ENCODE measurements at regions not wholly inside any gene's neighbourhood (a gene's known extent, or its start where the extent isn't known, plus 50 kb on each side); places are given as distances from the start of the nearest gene placed in this dataset.

DNA sequence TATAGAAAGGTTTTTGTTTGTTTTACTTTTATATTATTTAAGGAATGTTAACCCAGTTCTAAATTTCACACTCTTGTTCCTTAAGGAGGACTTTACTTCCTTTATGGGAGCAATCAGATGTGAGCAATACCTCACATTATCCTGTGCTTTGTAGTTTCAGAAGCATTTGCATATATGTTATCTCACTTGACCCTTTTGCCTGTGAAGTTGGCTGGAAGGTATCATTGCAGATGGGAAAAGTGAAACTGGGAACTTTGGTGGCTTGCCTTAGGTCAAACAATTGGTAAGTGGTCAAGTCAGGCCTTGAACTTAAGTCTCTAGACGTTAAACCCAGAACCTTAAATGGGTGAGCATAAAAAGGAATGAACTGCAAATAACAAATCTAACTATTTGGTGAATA lies 90.6 kb downstream of the AREG start:
- TF ChIP-seq, protein P1, sequence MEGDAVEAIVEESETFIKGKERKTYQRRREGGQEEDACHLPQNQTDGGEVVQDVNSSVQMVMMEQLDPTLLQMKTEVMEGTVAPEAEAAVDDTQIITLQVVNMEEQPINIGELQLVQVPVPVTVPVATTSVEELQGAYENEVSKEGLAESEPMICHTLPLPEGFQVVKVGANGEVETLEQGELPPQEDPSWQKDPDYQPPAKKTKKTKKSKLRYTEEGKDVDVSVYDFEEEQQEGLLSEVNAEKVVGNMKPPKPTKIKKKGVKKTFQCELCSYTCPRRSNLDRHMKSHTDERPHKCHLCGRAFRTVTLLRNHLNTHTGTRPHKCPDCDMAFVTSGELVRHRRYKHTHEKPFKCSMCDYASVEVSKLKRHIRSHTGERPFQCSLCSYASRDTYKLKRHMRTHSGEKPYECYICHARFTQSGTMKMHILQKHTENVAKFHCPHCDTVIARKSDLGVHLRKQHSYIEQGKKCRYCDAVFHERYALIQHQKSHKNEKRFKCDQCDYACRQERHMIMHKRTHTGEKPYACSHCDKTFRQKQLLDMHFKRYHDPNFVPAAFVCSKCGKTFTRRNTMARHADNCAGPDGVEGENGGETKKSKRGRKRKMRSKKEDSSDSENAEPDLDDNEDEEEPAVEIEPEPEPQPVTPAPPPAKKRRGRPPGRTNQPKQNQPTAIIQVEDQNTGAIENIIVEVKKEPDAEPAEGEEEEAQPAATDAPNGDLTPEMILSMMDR (conservative IDR thresholded peaks at IDR 0.05; ENCODE audit: low read length): no peak
- no peak for TF ChIP-seq EZH2phosphoT487 (IDR thresholded peaks at IDR 0.05; ENCODE audit: borderline replicate concordance, low read depth, low read length)

Measured in OCI-LY7 (cell line).